ENCODE measurements at regions not wholly inside any gene's neighbourhood (a gene's known extent, or its start where the extent isn't known, plus 50 kb on each side); places are given as distances from the start of the nearest gene placed in this dataset.
"Not testable (repeated sequence)": the region's sequence is repeated elsewhere in the genome, so short reads cannot be mapped to it uniquely, and the experiment has no call there.

DNA sequence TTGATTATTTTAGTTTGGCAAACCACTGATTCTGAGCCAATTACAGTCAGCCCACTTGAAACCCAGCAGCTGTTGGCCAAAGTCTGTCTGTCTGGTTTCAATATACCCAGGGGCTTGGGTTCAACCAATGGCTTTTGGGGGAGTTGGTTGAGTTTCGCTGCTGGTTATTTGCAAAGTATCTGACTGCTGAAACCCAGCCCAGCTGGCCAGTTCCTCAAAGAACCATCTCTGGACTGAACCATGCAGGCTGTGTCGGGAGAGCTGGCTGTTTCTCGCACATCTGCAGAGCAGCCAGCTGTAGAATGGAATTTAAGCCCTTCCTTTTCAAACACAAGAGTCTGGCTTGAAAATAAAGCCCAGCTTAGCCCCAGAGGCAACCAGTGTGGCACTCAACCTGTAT lies 66.0 kb upstream of the PAX7 start:
- no peak for DNase-seq

DNA sequence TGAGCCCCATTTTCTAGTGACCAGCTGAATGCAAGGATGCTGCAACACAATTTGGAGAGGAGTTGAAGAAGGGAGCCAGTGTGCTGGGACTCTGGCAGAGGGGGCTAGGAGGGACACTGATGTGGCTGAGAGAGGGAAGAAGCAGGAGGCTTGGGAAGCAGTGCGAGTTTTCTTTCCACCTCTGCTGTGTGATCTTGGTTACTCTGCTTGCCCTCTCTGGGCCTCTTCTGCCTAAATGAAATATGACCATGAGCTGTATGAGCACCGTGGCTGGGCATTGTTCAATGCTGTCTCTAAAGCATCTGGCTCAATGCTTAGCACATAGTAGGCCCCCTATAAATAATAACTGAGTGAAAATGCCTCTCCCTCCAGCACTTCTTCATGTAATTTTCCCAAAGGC lies 65.3 kb upstream of the PAX7 start:
- DNase-seq: no peak

- DNase-seq: no peak
Measured at GRCh38 chr1:18568489-18568888, 62.2 kb upstream of the PAX7 start.

- DNase-seq: no peak
Measured at GRCh38 chr1:18569251-18569650, 61.4 kb upstream of the PAX7 start.

GRCh38 chr1:18569811-18570545 lies 60.7 kb upstream of the PAX7 start:
- DNase-seq: no peak

DNA sequence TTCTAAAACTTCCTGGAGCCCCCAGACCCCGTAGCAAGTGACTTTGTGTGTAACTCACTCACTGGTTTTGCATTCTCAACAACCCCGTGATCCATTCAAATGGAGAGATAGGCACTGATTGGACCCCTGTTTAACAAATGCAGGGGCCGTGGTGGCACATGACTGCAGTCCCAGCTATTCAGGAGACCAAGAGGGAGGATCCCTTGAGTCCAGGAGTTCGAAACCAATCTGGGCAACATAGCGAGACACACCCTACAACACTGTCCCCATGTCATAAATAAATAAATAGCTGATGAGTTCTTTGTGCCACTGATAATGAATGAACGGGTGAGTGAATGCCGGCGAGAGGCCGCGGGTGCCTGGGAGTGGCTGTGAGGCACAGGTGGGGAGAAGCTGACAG lies 59.4 kb upstream of the PAX7 start:
- no peak for DNase-seq

GRCh38 chr1:18572022-18572880 lies 58.4 kb upstream of the PAX7 start:
- DNase-seq: no peak

DNA sequence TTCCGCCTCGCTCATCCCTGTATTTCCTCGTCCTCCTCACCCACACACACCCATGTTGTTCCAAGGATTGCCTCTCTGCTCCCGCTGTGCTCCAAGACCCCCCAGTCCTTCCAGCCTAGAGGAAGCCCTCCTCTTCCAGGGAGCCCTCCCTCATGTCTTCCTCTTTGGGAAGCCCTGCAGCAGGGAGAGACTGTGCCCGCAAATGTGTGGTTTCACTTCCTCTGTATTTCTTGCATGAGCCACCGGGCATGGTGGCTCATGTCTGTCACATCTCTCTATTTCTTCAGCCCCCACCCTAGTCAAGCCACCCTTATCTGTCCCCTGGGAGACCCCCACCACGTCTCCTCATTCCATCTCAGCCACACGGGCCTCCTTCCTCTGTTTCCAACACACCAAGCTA lies 57.5 kb upstream of the PAX7 start:
- DNase-seq: no peak

GRCh38 chr1:18574754-18575153 lies 55.9 kb upstream of the PAX7 start:
- no peak for DNase-seq

GRCh38 chr1:18575620-18576019 lies 55.0 kb upstream of the PAX7 start:
- DNase-seq: peak; percentile 65

DNA sequence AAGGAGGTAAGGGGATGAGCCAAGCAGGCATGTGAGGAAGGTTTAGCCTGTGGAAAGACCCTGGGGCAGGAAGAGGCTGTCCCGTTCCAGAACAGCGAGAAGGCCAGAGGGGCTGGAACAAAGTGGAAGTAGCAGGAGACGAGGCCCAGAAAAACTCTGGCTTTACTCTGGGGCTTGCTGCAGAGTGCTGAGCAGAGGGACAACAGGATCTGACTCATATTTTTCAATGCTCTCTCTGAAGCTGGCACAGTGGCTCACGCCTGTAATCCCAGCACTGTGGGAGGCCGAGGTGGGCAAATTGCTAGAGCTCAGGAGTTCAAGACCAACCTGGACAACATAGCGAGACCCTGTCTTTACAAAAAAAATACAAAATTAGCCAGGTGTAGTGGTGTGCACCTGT lies 52.4 kb upstream of the PAX7 start:
- no peak for DNase-seq

DNA sequence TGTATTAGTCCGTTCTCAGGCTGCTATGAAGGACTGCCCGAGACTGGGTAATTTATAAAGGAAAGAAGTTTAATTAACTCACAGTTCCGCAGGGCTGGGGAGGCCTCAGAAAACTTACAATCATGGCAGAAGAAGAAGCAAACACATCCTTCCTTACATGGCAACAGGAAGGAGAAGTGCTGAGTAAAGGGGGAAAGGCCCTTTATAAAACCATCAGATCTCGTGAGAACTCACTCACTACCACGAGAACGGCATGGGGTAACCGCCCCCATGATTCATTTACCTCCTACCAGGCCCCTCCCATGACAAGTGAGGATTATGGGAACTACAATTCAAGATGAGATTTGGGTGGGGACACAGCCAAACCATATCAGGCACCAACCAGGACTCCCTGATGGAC lies 51.4 kb upstream of the PAX7 start:
- not testable (repeated sequence) for DNase-seq

DNA sequence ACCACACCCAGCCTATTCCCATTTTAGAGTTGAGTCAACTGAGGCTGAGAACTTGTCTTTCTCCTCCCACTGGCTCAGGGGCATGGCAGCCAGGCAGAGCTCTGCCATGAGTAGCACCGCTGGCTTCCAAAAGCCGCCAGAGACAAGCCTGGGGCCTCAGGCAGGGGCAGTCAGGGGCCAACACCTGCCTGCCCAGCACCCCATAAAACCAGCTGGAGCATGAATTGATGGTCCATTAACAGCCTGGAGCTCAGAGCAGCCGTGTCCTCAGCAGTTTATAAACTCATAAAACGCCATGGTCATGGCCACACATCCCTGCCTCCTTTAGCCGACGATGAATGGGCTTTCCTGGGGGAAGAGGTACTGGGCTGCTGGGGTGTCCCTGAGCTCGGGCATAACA lies 50.6 kb upstream of the PAX7 start:
- no peak for DNase-seq

GRCh38 chr1:18580691-18581419 lies 49.8 kb upstream of the PAX7 start:
- no peak for DNase-seq

All from NCI-H2107 (cell line).